SU-DHL-6 (cell line): ENCODE measurements at regions not wholly inside any gene's neighbourhood (a gene's known extent, or its start where the extent isn't known, plus 50 kb on each side); places are given as distances from the start of the nearest gene placed in this dataset.

Source experiments
- EZH2phosphoT487 ChIP-seq: fragments of 200-600 bp; sonication (generic), shearing (Covaris generic); conservative IDR thresholded peaks from 2 replicates; pipeline ENCODE4 v1.6.1; 2018; ENCODE audit warnings: mild to moderate bottlenecking, antibody characterized with exemption, low read length, moderate library complexity, mixed read lengths
- TF ChIP-seq, protein P1 (sequence below): fragments of 200-600 bp; sonication (generic); IDR thresholded peaks from one replicate; pipeline ENCODE4 v1.5.1; 2017; ENCODE audit warnings: antibody characterized with exemption, mild to moderate bottlenecking, low read length, moderate library complexity; ENCODE audit not compliant: insufficient read depth, poor library complexity, severe bottlenecking

DNA sequence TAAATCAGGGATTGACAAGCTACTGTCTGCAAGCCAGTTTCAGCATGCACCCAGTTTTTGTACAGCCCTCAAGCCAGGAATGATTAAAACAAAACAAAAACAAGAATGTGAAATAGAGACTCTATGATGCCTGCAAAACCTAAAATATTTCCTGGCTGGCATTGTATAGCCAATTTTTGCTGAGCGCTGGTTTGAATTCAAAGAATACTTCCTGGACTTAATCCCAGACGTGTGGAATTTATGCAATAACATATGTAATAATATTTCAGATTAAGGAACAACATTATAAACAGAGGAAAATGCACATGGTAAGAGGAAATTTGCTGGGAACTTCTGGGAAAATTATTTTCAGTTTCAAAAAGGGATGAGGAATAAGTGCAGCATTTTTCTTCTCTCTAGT, 148.1 kb upstream of the RPRM start:
- TF ChIP-seq, protein P1, sequence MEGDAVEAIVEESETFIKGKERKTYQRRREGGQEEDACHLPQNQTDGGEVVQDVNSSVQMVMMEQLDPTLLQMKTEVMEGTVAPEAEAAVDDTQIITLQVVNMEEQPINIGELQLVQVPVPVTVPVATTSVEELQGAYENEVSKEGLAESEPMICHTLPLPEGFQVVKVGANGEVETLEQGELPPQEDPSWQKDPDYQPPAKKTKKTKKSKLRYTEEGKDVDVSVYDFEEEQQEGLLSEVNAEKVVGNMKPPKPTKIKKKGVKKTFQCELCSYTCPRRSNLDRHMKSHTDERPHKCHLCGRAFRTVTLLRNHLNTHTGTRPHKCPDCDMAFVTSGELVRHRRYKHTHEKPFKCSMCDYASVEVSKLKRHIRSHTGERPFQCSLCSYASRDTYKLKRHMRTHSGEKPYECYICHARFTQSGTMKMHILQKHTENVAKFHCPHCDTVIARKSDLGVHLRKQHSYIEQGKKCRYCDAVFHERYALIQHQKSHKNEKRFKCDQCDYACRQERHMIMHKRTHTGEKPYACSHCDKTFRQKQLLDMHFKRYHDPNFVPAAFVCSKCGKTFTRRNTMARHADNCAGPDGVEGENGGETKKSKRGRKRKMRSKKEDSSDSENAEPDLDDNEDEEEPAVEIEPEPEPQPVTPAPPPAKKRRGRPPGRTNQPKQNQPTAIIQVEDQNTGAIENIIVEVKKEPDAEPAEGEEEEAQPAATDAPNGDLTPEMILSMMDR = no peak
- TF ChIP-seq EZH2phosphoT487 = no peak
